ENCODE measurements at regions not wholly inside any gene's neighbourhood (a gene's known extent, or its start where the extent isn't known, plus 50 kb on each side); places are given as distances from the start of the nearest gene placed in this dataset.

- no peaks in the 10 kb centered on the region for H3K9me3 ChIP-seq (ENCODE audit: low read depth, low read length)
- peaks cover 81% of the 10 kb centered on the region for H3K4me1 ChIP-seq (ENCODE audit: insufficient read depth, low read length)
- H3K4me3 ChIP-seq (ENCODE audit: low read length), result peak overlapping the region; percentile 35
- H3K27me3 ChIP-seq (ENCODE audit: insufficient read depth, low read length), result no peaks in the 10 kb centered on the region
These were observed 86.4 kb downstream of the CEBPB start for GRCh38 chr20:50277064-50277415.

- H3K9me3 ChIP-seq (ENCODE audit: low read depth, low read length), result no peaks in the 10 kb centered on the region
- H3K4me1 ChIP-seq (ENCODE audit: insufficient read depth, low read length), result peaks cover 81% of the 10 kb centered on the region
- peak overlapping the region; percentile 35 for H3K4me3 ChIP-seq (ENCODE audit: low read length)
- no peaks in the 10 kb centered on the region for H3K27me3 ChIP-seq (ENCODE audit: insufficient read depth, low read length)
These were observed 87.1 kb downstream of the CEBPB start for GRCh38 chr20:50277460-50278376.

- Histone ChIP-seq H3K9me3 (ENCODE audit: low read depth, low read length) (no peaks in the 10 kb centered on the region), H3K4me3 (ENCODE audit: low read length) (no peak overlapping the region), H3K27me3 (ENCODE audit: insufficient read depth, low read length) (no peaks in the 10 kb centered on the region), H3K4me1 (ENCODE audit: insufficient read depth, low read length) (peaks cover 81% of the 10 kb centered on the region)
These were observed 87.7 kb downstream of the CEBPB start for GRCh38 chr20:50278377-50278683.

GRCh38 chr20:50278684-50279531 is 88.3 kb downstream of the CEBPB start:
- Histone ChIP-seq H3K4me1 (ENCODE audit: insufficient read depth, low read length) (peaks cover 81% of the 10 kb centered on the region), H3K9me3 (ENCODE audit: low read depth, low read length) (no peaks in the 10 kb centered on the region), H3K4me3 (ENCODE audit: low read length) (no peak overlapping the region), H3K27me3 (ENCODE audit: insufficient read depth, low read length) (no peaks in the 10 kb centered on the region)

- Histone ChIP-seq H3K9me3 (ENCODE audit: low read depth, low read length) (no peaks in the 10 kb centered on the region), H3K4me3 (ENCODE audit: low read length) (no peak overlapping the region), H3K27me3 (ENCODE audit: insufficient read depth, low read length) (no peaks in the 10 kb centered on the region), H3K4me1 (ENCODE audit: insufficient read depth, low read length) (peaks cover 81% of the 10 kb centered on the region)
These were observed 89.6 kb downstream of the CEBPB start for GRCh38 chr20:50279988-50280850.

GRCh38 chr20:50280851-50281655 is 90.4 kb downstream of the CEBPB start:
- no peaks in the 10 kb centered on the region for H3K9me3 ChIP-seq (ENCODE audit: low read depth, low read length)
- H3K27me3 ChIP-seq (ENCODE audit: insufficient read depth, low read length), result no peaks in the 10 kb centered on the region
- no peak overlapping the region for H3K4me3 ChIP-seq (ENCODE audit: low read length)
- peaks cover 81% of the 10 kb centered on the region for H3K4me1 ChIP-seq (ENCODE audit: insufficient read depth, low read length)

GRCh38 chr20:50281831-50282591 is 91.4 kb downstream of the CEBPB start:
- no peaks in the 10 kb centered on the region for H3K27me3 ChIP-seq (ENCODE audit: insufficient read depth, low read length)
- no peak overlapping the region for H3K4me3 ChIP-seq (ENCODE audit: low read length)
- H3K4me1 ChIP-seq (ENCODE audit: insufficient read depth, low read length), result peaks cover 74% of the 10 kb centered on the region
- H3K9me3 ChIP-seq (ENCODE audit: low read depth, low read length), result no peaks in the 10 kb centered on the region

GRCh38 chr20:50282592-50283241 is 92.1 kb downstream of the CEBPB start:
- Histone ChIP-seq H3K4me1 (ENCODE audit: insufficient read depth, low read length) (peaks cover 67% of the 10 kb centered on the region), H3K27me3 (ENCODE audit: insufficient read depth, low read length) (no peaks in the 10 kb centered on the region), H3K9me3 (ENCODE audit: low read depth, low read length) (no peaks in the 10 kb centered on the region), H3K4me3 (ENCODE audit: low read length) (no peak overlapping the region)

GRCh38 chr20:50283370-50283769 is 92.7 kb downstream of the CEBPB start:
- Histone ChIP-seq H3K4me1 (ENCODE audit: insufficient read depth, low read length) (peaks cover 61% of the 10 kb centered on the region), H3K27me3 (ENCODE audit: insufficient read depth, low read length) (no peaks in the 10 kb centered on the region), H3K4me3 (ENCODE audit: low read length) (no peak overlapping the region), H3K9me3 (ENCODE audit: low read depth, low read length) (no peaks in the 10 kb centered on the region)

- Histone ChIP-seq H3K4me1 (ENCODE audit: insufficient read depth, low read length) (peaks cover 53% of the 10 kb centered on the region), H3K4me3 (ENCODE audit: low read length) (no peak overlapping the region), H3K27me3 (ENCODE audit: insufficient read depth, low read length) (no peaks in the 10 kb centered on the region)
These were observed 93.5 kb downstream of the CEBPB start for GRCh38 chr20:50283922-50284810.

GRCh38 chr20:50284811-50285375 is 94.3 kb downstream of the CEBPB start:
- Histone ChIP-seq H3K4me3 (ENCODE audit: low read length) (no peak overlapping the region), H3K27me3 (ENCODE audit: insufficient read depth, low read length) (no peaks in the 10 kb centered on the region), H3K9me3 (ENCODE audit: low read depth, low read length) (no peaks in the 10 kb centered on the region), H3K4me1 (ENCODE audit: insufficient read depth, low read length) (peaks cover 48% of the 10 kb centered on the region)

More at GRCh38 chr20:50283922-50284810, 93.5 kb downstream of the CEBPB start:
- no peaks in the 10 kb centered on the region for H3K9me3 ChIP-seq (ENCODE audit: low read depth, low read length)

GRCh38 chr20:50285376-50286173 is 94.9 kb downstream of the CEBPB start:
- Histone ChIP-seq H3K9me3 (ENCODE audit: low read depth, low read length) (no peaks in the 10 kb centered on the region), H3K4me1 (ENCODE audit: insufficient read depth, low read length) (peaks cover 48% of the 10 kb centered on the region), H3K27me3 (ENCODE audit: insufficient read depth, low read length) (no peaks in the 10 kb centered on the region), H3K4me3 (ENCODE audit: low read length) (no peak overlapping the region)
